ENCODE measurements at regions not wholly inside any gene's neighbourhood (a gene's known extent, or its start where the extent isn't known, plus 50 kb on each side); places are given as distances from the start of the nearest gene placed in this dataset.
A peak's percentile ranks its signal among the peaks of the same experiment; 100 is the strongest.

- TF ChIP-seq RAD21 (IDR thresholded peaks at IDR 0.05; ENCODE audit: low read depth), result peak; percentile 82
- TF ChIP-seq MAX (IDR thresholded peaks at IDR 0.05), result no peak
- TF ChIP-seq EP300 (IDR thresholded peaks at IDR 0.05; ENCODE audit: borderline replicate concordance), result no peak
Measured at GRCh38 chr5:1644810-1645571, 121.2 kb upstream of the LPCAT1 start.
